HG03196 (cell line): ENCODE measurements at regions not wholly inside any gene's neighbourhood (a gene's known extent, or its start where the extent isn't known, plus 50 kb on each side); places are given as distances from the start of the nearest gene placed in this dataset.

ENCODE experiments used
- ATAC-seq: cut with Tn5 transposase; IDR thresholded peaks from one replicate; pipeline ENCODE4 v1.9.1; 2021; ENCODE audit not compliant: unreplicated experiment

DNA sequence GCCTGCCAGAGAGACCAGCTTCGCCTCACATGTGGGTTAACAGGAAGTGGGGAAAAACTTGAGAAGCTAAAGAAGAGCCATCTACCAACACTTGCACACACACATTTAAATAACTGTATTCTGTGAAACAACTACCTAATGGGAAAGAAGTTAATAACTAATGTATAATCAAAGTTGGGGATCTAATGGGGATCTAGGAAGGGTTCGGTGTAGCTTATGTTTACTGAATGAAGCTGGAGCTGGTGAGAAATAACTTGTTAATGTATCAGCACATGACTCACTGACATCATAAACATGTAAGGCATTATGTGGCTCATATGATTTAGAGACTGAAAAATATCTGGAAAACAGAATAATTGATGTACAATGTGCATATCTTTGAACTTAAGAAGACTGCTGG is 421.3 kb upstream of the NXPH2 start:
- no peak for ATAC-seq

DNA sequence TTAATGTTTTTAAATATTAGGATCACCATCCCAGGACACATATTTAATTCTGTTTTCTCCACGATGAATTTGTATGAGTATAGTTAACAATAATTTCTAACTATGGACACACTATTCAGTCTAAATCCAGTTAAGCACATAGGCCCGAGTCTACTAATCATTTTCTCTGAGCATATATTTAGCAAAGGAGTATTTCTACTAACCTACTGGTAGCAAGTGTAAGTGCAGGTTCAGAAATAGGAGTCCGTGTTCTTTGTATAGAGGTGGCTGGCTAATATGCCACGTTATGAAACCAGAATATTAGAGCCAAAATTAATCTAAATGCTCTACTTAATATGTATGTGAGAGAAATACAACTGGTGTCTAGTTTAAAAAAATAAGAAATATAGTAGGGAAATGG is 416.6 kb upstream of the NXPH2 start:
- ATAC-seq: no peak

DNA sequence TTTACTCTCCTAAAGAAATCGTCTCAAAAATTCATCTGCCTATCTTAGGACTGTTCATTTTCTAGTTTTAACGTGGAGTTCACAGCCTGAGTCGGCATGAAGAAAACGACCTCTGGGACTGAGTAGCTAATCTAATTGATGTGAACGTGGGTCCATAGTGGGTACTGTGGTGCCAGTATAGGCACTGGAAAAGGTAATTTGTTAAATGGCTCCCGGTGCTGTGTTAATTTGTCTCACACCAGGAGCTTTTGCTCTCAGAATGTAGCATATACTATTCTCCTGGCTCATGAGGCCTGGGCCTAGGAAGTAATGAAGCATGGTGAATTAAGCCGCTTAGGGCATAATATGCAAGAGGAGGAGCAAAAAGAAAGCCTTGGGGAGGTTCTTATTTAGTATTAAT is 414.4 kb upstream of the NXPH2 start:
- ATAC-seq: no peak

DNA sequence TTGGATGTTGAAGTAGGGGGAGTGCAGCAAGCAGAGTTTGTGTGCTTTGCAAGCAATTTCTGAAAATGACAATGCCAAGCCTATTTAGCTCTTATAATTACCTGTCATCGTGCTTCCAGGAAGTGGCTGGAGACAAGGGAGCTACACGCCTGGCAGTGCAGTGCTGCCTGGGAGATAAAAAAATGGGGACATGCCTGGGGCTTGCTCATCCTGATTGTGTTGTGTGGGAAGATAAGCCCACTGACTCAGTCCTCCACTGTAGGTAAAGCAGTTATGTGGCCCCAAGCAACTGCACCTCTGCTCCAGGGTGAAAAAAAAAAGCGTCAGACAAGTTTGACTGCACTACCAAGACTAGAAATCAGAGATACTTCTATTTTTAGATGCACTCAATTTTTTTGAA is 396.9 kb upstream of the NXPH2 start:
- no peak for ATAC-seq

DNA sequence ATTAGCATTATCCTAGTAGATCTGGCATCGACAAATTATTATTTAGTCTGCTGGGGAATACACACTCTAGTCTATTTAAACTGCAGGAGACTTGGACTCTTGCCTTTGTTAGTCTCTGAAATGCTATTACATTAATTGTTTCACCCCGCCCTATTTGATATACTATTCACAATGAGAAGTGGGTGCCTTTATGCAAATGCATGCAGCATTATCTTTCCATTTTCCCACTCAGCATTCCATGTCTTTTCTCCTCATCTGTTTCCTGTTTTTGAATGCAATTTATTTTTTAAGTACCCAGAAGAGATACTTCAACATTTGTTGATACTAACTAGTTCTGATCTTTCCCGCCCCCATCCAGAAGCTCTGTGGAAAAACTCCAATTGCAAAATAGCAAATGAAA is 395.3 kb upstream of the NXPH2 start:
- no peak for ATAC-seq

DNA sequence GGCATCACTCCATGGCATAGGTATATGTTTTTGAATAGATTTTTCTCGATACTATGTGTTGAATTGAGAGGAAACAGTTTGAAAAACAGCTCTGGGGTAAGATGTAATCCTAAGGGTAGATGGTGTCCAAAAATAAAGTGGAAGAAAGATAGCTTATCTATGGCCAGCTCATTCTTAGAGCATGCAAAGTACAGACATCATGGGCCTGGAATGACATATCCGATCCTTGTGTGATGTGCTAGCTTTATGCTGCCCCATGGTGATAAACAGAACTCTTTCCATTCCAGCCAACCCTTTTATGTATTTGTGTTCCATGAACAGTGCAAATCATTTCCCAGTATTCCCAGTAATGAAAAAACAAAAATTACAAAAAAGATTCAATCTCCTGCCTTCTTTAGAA is 390.2 kb upstream of the NXPH2 start:
- no peak for ATAC-seq

DNA sequence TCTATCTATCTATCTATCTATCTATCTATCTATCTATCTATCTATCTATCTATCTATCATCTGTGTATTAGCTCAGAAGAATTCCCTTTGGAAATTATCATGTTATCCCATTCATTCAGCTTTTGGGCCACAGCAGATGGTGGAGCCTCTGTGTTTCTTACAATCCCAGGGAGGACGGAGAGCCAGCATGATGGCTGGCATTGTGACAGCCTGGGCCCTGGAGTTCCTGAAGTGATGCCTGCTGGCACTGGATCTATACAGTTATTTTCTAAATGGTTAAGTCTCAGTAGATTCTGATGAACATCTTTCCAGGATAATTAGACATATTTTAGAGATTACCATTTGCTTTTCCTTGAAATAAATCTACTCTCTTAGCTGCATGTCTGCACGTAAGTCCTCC is 385.4 kb upstream of the NXPH2 start:
- no peak for ATAC-seq

DNA sequence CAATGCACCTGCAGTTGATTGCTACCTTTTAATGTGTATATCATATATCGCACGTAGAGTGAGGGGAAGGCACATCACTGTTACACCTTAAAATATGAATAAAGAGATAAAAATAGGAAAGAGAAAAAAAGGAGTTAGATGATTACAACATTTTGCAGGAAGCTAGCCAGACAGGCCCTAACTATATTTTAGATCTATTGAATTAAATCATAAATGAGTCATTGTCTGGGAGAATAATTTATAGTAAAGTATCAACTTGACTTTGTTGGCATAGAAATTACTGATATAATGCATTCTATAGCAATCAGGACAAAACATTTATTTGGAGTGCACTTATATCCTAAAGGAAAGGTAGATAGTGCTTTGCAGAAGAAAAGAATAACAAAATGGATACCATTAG is 384.9 kb upstream of the NXPH2 start:
- ATAC-seq: no peak

DNA sequence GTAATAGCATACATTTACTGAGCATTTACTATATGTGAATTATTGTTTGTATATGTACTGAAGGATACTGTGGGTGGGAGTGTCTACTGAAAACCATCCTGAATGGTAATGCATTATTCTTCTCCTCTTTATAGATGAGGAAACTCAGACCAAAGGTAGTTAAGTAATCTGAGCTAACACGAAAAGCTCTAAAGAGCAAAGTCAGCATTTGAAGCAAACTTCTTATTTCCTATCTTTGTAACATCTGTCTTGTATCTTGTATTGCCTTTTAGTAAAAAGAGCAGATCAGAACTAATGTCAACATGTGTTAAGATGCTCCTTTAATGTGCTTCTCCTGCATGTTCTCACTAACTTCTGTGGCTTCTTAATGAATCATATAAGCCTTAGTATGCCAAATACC is 382.8 kb upstream of the NXPH2 start:
- no peak for ATAC-seq

DNA sequence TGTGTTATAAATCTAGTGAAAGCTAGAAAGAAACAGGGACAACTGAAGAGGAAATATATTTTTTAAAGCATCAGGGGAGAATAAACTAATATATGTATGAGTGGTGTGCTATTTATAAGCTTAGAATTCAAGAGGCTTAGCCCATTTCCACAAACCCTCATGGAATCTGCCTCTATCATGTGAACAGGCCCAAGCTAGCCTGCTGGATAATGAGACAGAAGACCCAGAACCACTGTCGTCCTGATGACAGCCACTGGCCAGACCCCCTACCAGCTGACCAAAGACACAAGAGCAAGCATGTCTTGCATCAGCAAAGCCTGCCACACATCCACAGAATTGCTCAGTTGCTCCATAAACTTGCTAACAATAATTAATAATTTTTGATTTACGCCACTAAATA is 382.3 kb upstream of the NXPH2 start:
- no peak for ATAC-seq

DNA sequence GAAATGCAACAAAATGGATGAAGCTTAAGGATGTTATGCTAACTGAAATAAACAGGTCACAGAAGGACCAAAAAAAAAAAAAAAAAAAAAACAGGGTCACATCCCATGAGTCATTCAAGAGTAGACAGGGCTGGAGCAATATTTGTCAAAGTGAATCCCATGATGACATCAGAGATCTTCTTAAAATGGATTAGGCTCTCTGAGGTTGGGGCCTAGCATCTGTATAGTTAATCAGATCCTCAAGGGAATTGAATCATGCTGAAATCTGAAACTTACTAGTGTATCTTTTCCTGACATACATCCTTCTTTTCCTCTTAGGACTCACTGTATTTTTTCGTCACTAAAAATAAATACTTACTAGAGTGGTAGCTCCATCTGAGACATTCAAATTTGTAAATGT is 380.6 kb upstream of the NXPH2 start:
- no peak for ATAC-seq

DNA sequence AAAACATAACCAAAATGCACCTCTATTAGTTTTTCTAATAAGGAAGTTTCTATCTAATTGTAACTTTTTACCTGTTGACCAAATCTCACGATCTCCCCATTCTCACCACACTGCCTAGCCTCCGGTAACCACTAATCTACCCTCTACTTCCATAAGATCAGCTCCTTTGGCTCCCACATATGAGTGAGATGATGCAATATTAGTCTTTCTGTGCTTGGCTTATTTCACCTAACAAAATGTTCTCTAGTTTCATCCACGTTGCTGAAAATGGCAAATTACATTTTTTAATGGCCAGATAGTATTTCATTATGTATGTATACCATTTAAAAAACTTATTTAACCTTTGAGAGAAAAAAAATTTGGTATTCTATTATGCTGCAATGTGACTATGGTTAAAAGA is 379.0 kb upstream of the NXPH2 start:
- ATAC-seq: no peak

DNA sequence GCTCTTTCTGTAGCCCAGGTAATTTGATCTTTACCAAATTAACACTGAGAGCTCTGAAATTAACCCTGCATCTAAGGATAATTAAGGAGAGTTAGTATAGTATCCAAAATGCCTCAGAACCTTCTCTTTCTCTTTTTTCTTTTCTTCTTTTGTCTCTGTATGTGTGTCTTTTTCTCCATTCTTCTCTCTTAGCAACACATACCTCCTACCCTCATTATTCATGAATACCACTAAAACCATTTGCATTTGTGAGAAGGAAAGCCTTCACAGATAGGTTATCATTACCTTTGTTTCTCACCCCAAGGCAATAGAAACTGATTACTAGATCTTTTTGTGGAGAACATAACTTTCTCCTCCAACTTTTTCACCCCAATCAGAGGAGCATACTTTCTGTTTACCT is 376.5 kb upstream of the NXPH2 start:
- no peak for ATAC-seq

DNA sequence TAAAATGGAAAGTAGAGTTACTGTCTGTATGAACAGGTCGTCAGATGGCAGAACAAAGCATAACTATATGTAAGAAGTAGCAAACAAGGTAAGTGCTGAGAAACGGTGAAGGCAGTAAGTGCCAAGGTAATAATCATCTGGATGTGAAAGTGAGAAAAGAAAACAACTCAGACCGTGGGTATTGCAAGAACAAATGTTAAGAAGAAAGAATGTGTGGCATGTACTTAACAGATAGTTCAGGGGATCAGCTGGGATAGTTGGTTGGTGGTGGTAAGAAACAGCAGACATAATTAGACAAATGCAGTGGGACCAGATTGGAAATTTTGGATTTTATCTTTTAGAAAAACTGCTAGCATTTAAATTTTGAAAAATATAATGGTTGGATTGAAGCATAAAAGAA is 375.8 kb upstream of the NXPH2 start:
- no peak for ATAC-seq

DNA sequence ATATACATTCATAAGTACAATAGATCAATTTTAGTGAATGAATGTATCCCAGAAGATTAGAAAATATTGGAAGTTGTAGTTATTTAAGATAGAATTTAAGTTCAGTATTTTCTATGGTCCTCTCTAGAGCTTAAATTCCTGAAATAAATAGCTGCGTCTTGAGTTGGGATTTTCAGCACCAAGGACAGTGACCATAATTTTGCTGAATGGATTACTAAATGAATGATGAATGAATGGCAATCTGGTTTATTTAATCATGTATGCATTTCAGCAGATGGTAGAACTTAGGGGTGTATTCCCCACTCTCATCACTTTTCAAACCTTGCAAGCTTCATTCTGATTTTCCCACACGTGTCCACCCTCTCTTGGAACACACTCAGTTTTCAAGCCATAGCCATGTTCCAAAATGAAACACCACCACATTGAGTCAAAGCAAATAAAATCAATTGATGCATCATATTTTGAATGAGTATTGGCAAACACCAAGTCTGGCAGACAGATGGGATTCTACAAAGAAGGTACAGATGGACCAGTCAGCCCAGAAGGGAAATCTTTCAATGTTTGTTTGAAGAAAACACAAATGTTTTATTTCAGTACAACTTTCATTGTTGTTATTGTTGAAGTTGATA is 362.2 kb upstream of the NXPH2 start:
- ATAC-seq: no peak

DNA sequence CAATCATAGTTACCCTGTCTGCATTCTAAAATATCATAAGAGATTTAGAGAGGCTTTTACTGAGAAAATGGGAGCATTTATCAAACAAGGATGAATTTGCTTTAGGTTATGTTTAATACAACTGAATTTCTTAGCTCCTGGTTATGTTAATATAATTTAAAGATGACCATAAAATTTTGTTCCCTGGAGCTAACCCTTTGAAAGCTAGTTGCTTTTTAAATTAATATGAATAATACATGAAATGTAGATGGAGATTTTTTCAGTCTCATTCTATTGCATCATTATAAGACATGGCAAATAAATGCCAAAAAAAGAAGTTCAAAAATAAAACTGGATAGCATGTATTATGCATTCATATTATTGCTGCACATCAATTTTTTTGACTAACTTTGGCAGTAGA is 344.1 kb upstream of the NXPH2 start:
- ATAC-seq: no peak

DNA sequence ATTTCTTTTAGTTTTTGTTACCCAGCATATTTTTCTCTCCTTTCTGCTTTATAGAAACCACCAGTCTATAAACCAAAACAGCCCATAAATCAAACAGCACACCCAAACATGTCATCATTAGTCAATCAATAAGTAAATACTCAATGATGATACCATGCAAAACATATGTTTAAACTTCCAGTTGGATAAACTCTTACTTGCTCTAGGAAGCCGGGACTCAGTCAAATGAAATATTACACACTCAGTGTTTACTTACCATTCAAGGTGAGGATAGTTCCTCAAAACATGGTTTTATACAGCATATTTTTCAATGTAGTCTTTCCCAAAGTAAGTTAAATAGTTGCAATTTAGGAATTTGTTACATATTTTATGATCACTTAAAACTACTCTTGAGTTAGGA is 343.6 kb upstream of the NXPH2 start:
- ATAC-seq: no peak

DNA sequence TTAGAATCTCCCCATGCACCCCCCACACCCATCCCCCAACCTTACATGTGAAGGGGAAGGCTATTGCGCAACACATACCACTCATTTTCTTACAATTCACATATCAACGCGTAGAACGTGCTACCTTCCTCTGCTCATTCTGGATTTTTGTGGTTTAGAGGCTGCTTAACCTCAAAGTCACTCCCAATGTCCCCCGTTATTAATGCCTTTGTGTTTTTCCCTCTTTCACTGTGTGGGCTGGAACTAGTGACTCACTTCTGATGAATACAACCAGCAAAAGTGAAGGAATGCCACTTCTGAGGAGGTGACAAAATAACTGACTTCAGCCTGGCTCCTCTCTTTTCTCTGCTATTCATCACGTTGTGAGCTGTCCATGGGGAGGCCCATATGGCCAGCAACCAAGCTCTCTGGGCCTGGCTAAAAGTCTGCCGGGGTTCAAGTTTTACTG is 342.5 kb upstream of the NXPH2 start:
- ATAC-seq: no peak

DNA sequence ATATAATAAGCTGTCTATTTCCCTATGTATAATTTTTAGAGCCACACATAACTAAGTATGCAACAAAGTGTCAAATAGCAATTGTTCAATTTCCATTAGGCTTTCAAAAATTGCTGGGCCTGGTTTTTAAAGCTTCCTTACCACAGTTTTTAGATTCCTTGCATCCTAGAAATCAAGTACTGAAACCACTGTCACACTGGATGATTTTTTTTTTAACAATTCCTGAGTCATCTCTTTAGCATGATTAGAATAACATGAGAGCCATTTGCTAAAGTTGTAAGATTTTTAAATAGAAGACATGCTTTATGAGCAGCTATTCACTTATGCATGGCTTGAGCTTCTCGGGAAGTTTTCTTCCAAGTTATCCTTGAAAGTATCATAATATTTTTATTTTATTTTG is 319.5 kb upstream of the NXPH2 start:
- ATAC-seq: no peak

DNA sequence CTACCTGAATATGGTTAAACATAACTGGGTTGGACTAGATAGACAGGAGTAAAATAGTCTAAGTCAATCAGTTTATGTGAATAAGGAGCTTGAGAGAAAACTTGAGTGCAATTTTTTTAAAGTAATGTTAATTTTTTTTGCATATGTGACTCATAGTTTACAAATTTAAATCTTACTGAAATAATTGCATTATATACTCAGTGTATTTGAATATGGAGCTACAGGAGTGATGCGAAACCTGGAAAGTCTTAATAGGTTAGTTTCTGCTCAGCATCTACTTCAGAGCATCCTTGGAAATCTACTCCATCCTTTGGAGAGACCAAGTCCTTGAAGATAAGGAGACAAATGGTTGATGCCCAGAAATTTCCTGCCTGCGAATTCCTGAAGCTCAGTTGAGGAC is 318.8 kb upstream of the NXPH2 start:
- ATAC-seq: no peak

DNA sequence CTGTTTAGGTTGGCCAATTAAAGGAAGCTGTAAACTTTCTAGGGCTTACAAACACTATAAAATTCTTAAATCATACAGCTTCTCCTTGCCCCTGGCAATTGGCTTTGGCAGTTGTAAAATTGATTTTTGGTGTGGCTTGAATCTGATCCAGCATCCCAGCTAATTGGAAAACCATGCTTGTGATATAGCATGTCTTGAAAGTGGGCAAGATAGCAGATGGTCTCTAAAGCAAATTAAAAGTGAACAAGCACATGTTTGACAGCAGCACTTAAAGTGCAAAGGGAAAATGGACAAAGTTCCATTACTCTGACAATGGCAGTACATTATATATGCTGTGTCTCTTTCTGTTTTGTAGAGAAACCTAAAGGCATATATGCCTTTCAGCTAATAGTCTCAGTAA is 302.9 kb upstream of the NXPH2 start:
- ATAC-seq: no peak

DNA sequence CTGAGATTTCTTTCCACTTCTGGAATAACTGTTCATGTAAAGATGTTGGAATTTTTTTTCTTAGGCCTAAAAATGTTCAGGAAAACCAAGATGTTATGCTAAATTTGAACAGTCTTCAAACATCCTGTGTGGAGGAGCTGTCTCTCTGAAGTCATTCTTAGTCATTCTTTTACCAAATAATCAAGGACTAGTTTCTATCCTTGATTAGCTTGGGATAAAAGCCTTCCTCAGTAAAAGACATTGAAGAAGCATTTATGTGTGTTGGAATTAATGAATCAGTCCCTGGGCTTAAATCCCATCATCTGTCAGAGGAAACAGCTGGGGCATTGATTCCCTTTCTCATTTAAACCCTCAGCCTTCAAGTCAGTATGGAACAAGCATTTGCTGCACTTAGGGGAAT is 300.1 kb upstream of the NXPH2 start:
- ATAC-seq: no peak

DNA sequence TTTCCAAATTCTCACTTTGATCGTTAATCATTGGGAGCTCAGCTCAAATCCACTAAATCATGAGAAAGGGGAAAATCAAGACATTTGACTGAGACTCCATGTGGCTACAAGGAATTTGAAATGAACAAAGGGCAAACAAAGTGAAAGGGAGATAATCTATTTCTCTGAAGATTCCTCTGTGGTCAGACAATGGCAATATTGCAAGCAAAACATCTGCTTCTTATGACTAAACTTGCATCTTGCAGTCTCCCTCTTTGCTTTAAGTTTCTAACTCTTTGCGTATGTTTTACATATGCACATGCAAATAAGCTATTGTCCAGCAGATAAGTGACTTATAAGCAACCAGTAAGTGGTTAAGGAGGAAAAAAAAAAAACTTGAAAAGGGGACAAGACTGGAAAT is 299.1 kb upstream of the NXPH2 start:
- ATAC-seq: no peak

DNA sequence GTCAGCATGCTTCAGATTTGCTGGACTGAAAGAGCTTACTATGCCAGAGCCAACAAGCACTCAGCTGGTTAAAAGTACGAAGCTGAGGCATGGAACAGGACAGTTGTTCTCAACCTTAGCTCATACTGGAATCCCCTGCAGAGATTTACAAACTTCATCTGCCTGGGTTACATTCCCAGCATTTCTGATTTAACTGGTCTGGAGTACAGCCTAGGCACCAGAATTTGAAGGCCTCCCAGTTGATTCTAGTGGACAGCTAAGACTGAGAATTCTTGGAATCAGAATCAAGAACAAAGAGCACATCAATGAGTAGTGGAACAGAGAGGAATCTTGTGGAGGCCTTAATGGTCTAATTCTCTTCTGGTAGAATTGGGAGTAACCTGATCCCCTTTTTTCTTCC is 298.2 kb upstream of the NXPH2 start:
- no peak for ATAC-seq
